Activated naive CD4-positive, alpha-beta T cell treated with anti-CD3 and anti-CD28 coated beads for 36 hours (primary cell): ENCODE measurements at regions not wholly inside any gene's neighbourhood (a gene's known extent, or its start where the extent isn't known, plus 50 kb on each side); places are given as distances from the start of the nearest gene placed in this dataset.

Source experiments
- CTCF ChIA-PET: fragments of 350-600 bp; sonication (Branson Sonifier 250); formaldehyde crosslinking; loops from one replicate; lab custom pipeline; 2021; ENCODE audit warnings: antibody characterized with exemption; lab: Charles Lee
- DNase-seq: peaks from one replicate; pipeline ENCODE4 v3.0.0-alpha.2; 2020
- H3K27ac Mint-ChIP-seq: one replicate; pipeline ENCODE4 v1.8.0; 2021; ENCODE audit warnings: mild to moderate bottlenecking, mixed read lengths
- H3K27me3 Mint-ChIP-seq: one replicate; pipeline ENCODE4 v1.8.0; 2021; ENCODE audit warnings: low read depth, mixed read lengths
- H3K36me3 Mint-ChIP-seq: one replicate; pipeline ENCODE4 v1.8.0; 2021; ENCODE audit warnings: low read depth, mixed read lengths
- H3K4me1 Mint-ChIP-seq: one replicate; pipeline ENCODE4 v1.8.0; 2021; ENCODE audit warnings: low read depth, mixed read lengths
- H3K4me3 Mint-ChIP-seq: one replicate; pipeline ENCODE4 v1.8.0; 2021; ENCODE audit warnings: mild to moderate bottlenecking, moderate library complexity, mixed read lengths
- H3K9me3 Mint-ChIP-seq: one replicate; pipeline ENCODE4 v1.8.0; 2021; ENCODE audit warnings: mixed read lengths
- intact Hi-C: fragments of 100-400 bp; cut with micrococcal nuclease; formaldehyde crosslinking; loops from one replicate; pipeline ENCODE4 v1.15.1; 2023

DNA sequence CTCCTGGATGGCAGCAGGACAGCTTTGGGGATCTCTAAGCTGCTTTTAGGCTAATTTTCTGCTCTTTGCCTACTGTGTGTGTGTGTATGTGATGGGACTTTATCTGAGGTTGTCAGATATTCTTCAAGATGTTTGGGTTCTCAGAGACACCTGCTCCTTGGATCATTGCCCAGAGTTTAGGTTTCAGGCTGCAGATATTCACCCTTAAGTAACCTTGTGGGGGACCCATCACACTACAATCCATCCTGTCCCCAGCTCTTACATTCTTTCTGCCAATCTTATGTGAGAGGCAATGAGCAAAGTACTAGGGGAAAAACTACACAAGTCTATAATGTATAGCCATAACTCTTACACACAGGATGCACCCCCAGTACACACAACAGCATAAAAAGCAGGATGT is 263.0 kb upstream of the ZWINT start:
- no peaks in the 10 kb centered on the region for H3K27me3 Mint-ChIP-seq
- no peak overlapping the region for H3K27ac Mint-ChIP-seq
- intact Hi-C loops: no loop called here
- no peak overlapping the region for H3K4me3 Mint-ChIP-seq
- H3K4me1 Mint-ChIP-seq: no peaks in the 10 kb centered on the region
- CTCF ChIA-PET: no interaction called here
- no peak for DNase-seq
- no peaks in the 10 kb centered on the region for H3K36me3 Mint-ChIP-seq
- peaks cover 4% of the 10 kb centered on the region for H3K9me3 Mint-ChIP-seq

DNA sequence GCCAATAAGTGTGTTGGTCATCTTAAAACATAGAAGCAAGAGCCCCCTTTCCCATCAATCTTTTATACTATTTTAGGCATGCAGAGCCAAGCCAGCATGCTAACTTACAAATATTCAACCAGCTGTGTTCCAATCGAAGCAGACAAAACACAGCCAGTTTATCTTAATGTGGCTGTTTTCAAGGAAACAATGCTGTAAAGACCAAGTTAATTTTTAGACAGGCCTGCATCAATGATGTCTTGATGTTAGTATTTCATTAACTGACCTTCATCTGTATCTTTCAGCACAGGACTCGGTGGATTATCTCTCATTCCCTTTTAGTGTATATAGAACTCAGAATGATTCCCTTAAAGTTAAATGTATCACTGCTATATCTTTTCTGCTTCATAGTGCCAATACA is 262.0 kb upstream of the ZWINT start:
- Mint-ChIP-seq H3K4me3 (no peak overlapping the region), H3K4me1 (no peaks in the 10 kb centered on the region), H3K36me3 (no peaks in the 10 kb centered on the region), H3K27me3 (no peaks in the 10 kb centered on the region), H3K9me3 (peaks cover 4% of the 10 kb centered on the region), H3K27ac (no peak overlapping the region)
- CTCF ChIA-PET: no interaction called here
- intact Hi-C loops: no loop called here
- DNase-seq: no peak

DNA sequence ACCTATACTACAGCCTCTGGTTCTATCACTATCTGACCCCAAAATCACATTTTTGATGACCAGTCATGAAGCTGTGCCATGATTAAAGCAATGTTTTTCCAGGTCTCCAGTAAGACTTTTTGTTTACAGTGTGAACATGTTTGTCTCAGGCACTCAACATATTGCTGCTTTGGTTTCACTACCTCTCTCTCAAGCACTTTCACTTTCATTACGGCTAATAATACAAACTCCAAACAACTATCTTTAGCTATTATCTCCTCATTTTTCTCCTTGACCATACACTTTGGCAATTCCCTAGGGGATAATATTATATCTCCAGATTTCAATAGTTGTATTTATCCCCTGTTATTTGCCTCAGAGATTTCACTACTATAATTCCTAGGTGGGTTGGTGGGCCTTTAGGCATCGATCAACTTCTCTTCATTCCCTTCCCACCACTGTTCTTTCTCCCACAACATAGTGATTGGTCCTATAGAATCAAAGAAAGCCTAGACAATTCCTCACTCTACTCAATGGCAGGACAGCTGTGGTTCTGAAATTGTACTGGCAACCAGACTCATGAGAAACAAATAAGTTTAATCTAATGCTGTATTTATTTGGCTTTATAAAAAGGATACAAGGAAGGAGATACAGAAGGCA is 261.4 kb upstream of the ZWINT start:
- H3K27me3 Mint-ChIP-seq: no peaks in the 10 kb centered on the region
- no peaks in the 10 kb centered on the region for H3K4me1 Mint-ChIP-seq
- CTCF ChIA-PET: no interaction called here
- no peak for DNase-seq
- no peaks in the 10 kb centered on the region for H3K36me3 Mint-ChIP-seq
- no peak overlapping the region for H3K27ac Mint-ChIP-seq
- peaks cover 4% of the 10 kb centered on the region for H3K9me3 Mint-ChIP-seq
- H3K4me3 Mint-ChIP-seq: no peak overlapping the region
- intact Hi-C loops: no loop called here

DNA sequence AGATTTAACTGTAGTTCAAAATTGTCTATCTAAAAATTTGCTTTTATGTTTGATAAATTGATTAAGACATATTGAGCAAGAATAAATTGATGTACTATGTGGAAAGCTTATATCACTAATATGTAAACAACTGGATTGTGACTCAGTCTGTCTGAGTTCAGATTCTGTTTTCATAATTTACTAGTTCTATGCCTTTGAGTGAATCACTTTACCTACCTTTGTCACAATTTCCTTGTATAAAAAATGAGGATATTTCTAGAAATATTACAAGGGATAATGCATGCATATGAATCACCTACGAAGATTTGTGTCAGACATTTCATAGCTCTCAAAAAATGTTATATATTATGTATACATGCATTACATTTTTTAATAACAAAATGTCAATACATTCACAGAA is 245.1 kb upstream of the ZWINT start:
- Mint-ChIP-seq H3K27me3 (no peaks in the 10 kb centered on the region), H3K4me3 (no peak overlapping the region), H3K36me3 (no peaks in the 10 kb centered on the region), H3K27ac (no peak overlapping the region), H3K4me1 (no peaks in the 10 kb centered on the region), H3K9me3 (peaks cover 2% of the 10 kb centered on the region)
- intact Hi-C loops: no loop called here
- no peak for DNase-seq
- CTCF ChIA-PET: no interaction called here

DNA sequence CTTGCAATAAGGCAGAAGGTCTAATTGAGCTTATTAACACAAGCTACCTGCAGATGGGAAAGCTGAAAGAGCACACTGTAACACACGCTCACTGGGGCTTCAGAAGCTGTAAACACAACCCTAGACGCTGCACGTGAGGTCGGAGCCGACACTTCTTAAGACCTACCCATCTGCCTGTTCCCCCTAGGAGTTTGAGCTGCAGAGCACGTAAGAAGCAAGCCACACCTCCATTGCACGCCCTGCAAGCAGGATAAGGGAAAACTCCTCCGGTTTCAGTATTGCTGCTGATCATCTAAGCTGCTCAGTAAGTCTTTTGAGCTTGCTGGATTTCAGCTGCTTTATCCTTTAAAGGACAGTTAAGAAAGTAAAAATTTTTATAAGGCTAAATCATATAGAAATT is 244.0 kb upstream of the ZWINT start:
- Mint-ChIP-seq H3K27ac (no peak overlapping the region), H3K36me3 (no peaks in the 10 kb centered on the region), H3K9me3 (no peaks in the 10 kb centered on the region), H3K4me1 (no peaks in the 10 kb centered on the region), H3K4me3 (no peak overlapping the region), H3K27me3 (no peaks in the 10 kb centered on the region)
- CTCF ChIA-PET: no interaction called here
- DNase-seq: no peak
- intact Hi-C loops: no loop called here

DNA sequence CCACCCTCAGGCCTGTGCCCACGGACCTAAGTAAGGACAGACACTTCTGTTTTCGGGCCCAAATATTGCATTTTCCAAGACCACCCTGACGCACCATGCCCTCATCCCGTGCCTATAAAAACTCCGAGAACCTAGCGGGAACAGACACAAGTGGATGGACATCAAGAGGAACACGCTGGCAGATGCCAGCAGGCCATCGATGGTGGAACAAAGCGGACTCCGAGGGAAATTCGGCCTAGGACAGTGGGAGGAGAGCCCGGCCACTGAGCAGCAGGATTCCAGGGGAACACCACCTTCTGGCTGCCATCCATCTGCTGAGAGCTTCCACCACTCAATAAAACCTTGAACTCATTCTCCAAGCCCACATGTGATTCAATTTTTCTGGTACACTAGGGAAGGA is 243.6 kb upstream of the ZWINT start:
- DNase-seq: no peak
- CTCF ChIA-PET: no interaction called here
- no peak overlapping the region for H3K27ac Mint-ChIP-seq
- no peaks in the 10 kb centered on the region for H3K27me3 Mint-ChIP-seq
- no peaks in the 10 kb centered on the region for H3K36me3 Mint-ChIP-seq
- intact Hi-C loops: no loop called here
- no peaks in the 10 kb centered on the region for H3K4me1 Mint-ChIP-seq
- no peaks in the 10 kb centered on the region for H3K9me3 Mint-ChIP-seq
- H3K4me3 Mint-ChIP-seq: no peak overlapping the region

DNA sequence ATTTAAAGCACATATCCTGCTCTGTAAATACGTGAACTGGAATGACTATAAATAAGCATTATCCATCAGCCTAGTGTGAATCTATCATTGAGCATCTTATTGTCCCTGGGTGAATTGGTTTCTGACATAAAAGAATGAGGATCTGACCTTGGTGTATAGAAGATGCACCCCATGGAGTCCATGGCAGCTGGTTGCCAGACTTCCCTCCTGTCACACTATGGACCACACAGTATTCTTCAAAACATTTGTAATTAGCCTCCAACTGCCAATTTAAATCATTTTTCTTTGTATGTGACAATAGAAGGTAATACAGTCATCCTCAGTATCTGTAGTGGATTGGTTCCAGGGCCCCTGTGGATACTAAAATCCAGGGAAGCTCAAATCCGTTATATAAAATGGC is 238.1 kb upstream of the ZWINT start:
- Mint-ChIP-seq H3K4me1 (no peaks in the 10 kb centered on the region), H3K27me3 (no peaks in the 10 kb centered on the region), H3K9me3 (no peaks in the 10 kb centered on the region), H3K36me3 (no peaks in the 10 kb centered on the region), H3K4me3 (no peak overlapping the region), H3K27ac (no peak overlapping the region)
- intact Hi-C loops: no loop called here
- no peak for DNase-seq
- CTCF ChIA-PET: no interaction called here

DNA sequence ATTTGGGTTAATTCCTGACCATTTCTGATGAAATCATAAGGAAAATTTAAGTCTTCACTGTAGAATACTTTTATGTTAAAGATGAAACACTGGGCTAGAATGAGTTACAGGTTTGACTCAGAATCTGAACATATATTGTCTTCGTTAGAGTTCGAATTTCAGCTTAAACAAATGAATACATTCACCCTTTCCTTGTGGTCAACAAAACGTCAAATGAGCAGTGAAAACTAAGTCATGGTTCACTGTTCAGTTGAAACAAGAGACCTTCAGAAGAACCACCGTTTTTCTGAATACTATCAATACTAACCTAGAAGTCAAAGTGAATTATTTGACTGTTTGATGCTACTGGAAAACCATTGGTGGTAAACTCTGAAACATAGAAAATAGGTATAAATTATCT is 235.2 kb upstream of the ZWINT start:
- Mint-ChIP-seq H3K4me3 (no peak overlapping the region), H3K27ac (no peak overlapping the region), H3K27me3 (no peaks in the 10 kb centered on the region), H3K36me3 (no peaks in the 10 kb centered on the region), H3K9me3 (peaks cover 4% of the 10 kb centered on the region), H3K4me1 (no peaks in the 10 kb centered on the region)
- CTCF ChIA-PET: interaction anchor here (0.6 kb wide), 1 partner anchor 267 kb away, joined by 3 read pairs; no protein-coding TSS in a partner anchor
- no peak for DNase-seq
- intact Hi-C loops: no loop called here

DNA sequence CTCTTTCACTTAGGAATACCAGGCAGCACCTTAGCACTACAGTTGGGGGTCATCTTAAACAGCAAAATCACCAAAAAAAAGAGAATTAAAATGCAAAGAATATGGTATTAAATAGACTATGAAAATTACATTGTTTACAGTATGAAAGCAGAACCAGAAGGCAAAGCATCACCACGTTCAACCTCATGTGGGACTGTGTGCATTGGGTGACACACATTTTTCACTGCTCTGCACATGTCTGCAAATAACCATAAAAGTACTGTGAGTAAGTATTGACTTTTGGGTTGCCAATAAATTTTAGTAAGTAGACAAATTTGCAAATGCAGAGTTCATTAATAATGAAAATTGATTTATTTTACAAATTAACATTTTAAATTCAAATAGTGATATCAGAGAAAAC is 232.1 kb upstream of the ZWINT start:
- no peak for DNase-seq
- no peak overlapping the region for H3K27ac Mint-ChIP-seq
- H3K36me3 Mint-ChIP-seq: no peaks in the 10 kb centered on the region
- no peak overlapping the region for H3K4me3 Mint-ChIP-seq
- no peaks in the 10 kb centered on the region for H3K27me3 Mint-ChIP-seq
- no peaks in the 10 kb centered on the region for H3K4me1 Mint-ChIP-seq
- CTCF ChIA-PET: no interaction called here
- peaks cover 6% of the 10 kb centered on the region for H3K9me3 Mint-ChIP-seq
- intact Hi-C loops: no loop called here

DNA sequence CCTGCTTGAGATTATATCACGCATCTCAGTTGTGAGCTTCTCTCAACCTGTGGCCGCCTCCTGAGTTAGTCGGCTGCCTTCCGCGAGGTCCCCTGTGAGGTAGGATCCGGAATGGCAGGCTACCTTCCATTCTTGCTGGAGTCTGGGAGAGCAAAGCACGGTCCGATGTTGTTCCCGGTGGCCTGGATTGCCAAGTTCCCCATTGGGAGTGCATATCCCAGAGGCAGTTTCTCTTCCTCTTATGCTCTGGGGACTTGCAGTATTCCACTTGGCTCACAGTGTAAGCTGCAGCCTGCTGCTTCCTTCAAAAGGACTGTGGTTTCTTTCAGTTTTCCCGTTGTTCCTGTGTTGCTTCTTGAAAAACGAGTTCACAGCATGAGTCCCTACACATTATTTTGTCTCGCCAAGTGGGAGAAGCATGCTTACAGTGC is 225.4 kb upstream of the ZWINT start:
- no peaks in the 10 kb centered on the region for H3K36me3 Mint-ChIP-seq
- H3K4me1 Mint-ChIP-seq: no peaks in the 10 kb centered on the region
- peaks cover 2% of the 10 kb centered on the region for H3K9me3 Mint-ChIP-seq
- H3K27ac Mint-ChIP-seq: no peak overlapping the region
- DNase-seq: no peak
- intact Hi-C loops: no loop called here
- H3K27me3 Mint-ChIP-seq: no peaks in the 10 kb centered on the region
- CTCF ChIA-PET: no interaction called here
- H3K4me3 Mint-ChIP-seq: no peak overlapping the region

DNA sequence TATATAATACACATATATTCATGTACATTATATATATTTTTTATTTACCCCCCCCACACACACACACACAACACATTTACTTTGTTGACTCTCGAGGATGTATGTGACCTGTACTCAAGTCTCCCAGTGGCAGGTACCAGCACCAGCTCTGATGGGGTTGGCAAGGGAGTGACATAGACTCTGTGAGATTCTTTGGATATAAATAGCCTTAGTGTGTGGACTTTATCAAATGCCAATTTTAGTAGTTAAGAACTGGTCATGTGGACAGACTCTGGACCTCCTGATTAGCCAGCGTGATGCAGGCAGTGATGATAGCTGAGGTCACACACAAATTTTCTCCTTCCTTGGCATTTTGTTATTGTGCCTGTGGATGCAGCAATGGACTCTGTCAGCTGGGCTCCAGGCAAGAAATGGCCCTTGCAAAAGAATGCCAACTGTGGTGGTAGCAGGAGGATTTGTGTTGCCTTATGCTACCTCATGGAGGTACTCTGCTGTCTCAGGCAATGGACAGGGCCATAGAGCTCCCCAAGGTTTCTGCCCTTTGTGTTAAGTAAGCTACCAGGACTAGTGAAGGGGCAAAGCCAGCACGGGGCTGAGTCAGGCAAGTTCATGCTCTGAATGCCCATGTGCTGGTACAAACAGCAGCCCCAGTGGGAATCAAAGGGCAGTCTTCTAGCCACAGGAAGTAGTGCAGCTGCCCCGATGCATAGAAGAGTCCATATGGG is 224.6 kb upstream of the ZWINT start:
- no peak overlapping the region for H3K27ac Mint-ChIP-seq
- intact Hi-C loops: no loop called here
- no peaks in the 10 kb centered on the region for H3K27me3 Mint-ChIP-seq
- no peak for DNase-seq
- H3K9me3 Mint-ChIP-seq: peaks cover 2% of the 10 kb centered on the region
- H3K4me1 Mint-ChIP-seq: no peaks in the 10 kb centered on the region
- no peaks in the 10 kb centered on the region for H3K36me3 Mint-ChIP-seq
- CTCF ChIA-PET: no interaction called here
- H3K4me3 Mint-ChIP-seq: no peak overlapping the region

DNA sequence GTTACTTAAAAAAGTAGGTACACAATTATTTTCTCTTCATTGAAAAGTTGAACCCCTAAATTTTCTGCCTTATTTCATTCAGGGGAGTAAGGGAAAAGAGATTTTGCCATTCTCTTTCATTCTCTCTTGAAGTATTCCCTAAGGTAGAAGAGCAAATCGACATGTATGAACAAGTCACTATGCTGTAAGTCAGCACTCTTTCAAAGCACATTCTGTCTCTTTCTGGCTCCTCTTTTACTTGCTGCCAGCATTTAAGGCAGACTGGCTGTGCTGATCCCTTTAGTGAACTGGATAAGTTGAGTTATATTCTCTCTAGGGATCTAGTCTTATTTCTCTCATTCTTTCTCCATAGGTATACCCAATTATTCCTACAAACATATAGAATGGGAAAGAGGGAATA is 222.3 kb upstream of the ZWINT start:
- no peaks in the 10 kb centered on the region for H3K9me3 Mint-ChIP-seq
- no peaks in the 10 kb centered on the region for H3K4me1 Mint-ChIP-seq
- CTCF ChIA-PET: no interaction called here
- intact Hi-C loops: no loop called here
- no peaks in the 10 kb centered on the region for H3K27me3 Mint-ChIP-seq
- H3K4me3 Mint-ChIP-seq: no peak overlapping the region
- H3K27ac Mint-ChIP-seq: no peak overlapping the region
- no peak for DNase-seq
- no peaks in the 10 kb centered on the region for H3K36me3 Mint-ChIP-seq

DNA sequence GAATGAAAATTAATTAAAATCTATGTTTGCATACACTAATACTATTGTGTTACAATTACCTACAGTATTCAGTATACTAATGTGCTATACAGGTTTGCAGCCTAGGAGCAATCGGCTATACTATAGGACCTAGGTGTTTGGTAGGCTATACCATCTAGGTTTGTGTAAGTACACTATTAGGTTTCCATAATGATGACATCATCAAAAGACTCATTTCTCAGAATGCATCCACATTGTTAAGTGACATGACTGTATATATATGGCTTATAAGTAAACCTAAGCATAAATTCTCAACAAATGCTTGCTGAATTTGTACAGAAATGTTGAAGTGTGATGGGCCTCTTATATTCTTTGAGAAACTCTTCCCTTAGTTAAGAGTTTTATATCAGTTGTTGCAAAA is 206.5 kb upstream of the ZWINT start:
- Mint-ChIP-seq H3K9me3 (peaks cover 15% of the 10 kb centered on the region), H3K27me3 (no peaks in the 10 kb centered on the region), H3K36me3 (no peaks in the 10 kb centered on the region), H3K4me3 (no peak overlapping the region), H3K27ac (no peak overlapping the region), H3K4me1 (no peaks in the 10 kb centered on the region)
- intact Hi-C loops: no loop called here
- CTCF ChIA-PET: no interaction called here
- DNase-seq: no peak
